ENCODE measurements at regions not wholly inside any gene's neighbourhood (a gene's known extent, or its start where the extent isn't known, plus 50 kb on each side); places are given as distances from the start of the nearest gene placed in this dataset.
"Not testable (repeated sequence)": the region's sequence is repeated elsewhere in the genome, so short reads cannot be mapped to it uniquely, and the experiment has no call there.

DNA sequence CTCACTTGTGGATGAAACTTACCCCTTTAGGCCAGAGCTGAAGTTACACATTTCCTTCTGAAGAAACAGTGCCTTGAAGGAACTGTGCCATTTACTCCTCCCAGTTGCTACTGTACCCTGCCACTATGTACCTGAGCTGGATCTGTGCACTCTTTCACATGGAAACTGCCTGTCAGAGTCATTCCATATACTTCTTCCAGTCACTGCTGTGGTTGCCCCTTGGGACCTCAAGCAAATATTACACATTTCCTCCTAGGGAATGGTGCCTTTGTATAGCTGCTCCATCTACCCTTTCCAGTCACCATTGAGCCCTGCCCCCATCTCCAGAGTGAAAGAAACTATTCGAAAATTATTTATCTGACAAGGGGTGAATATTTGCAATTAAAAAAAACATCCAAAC lies 1328.3 kb downstream of the TECRL start:
- no peak for DNase-seq (ENCODE audit: low spot score)

- no peak for DNase-seq (ENCODE audit: low spot score)
Measured at GRCh38 chr4:63063760-63064159, 1345.5 kb downstream of the TECRL start.

GRCh38 chr4:63062891-63063290 lies 1346.4 kb downstream of the TECRL start:
- DNase-seq (ENCODE audit: low spot score) = not testable (repeated sequence)

GRCh38 chr4:63049726-63050125 lies 1359.5 kb downstream of the TECRL start:
- no peak for DNase-seq (ENCODE audit: low spot score)

DNA sequence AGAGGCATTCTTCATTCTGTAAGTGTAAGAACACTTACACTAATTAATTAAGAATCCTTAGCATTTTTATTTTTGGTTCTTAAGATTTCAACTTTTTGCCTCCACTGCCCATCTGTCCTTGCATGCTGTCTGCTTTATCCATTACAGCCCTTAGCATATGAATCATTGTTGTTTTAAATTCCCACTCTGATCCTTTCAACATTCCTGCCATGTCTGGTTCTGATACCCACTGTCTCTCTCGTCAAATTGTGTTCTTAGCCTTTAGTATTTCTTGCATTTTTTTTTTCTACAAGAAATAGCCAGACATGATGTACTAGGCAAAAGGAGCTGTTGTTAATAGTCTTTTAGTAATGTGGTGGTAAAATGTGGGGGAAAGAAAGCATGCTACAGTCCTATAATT lies 1360.0 kb downstream of the TECRL start:
- DNase-seq (ENCODE audit: low spot score) = no peak

- no peak for DNase-seq (ENCODE audit: low spot score)
Measured at GRCh38 chr4:63036159-63036866, 1372.9 kb downstream of the TECRL start.

GRCh38 chr4:63029380-63029779 lies 1379.9 kb downstream of the TECRL start:
- DNase-seq (ENCODE audit: low spot score) = no peak

DNA sequence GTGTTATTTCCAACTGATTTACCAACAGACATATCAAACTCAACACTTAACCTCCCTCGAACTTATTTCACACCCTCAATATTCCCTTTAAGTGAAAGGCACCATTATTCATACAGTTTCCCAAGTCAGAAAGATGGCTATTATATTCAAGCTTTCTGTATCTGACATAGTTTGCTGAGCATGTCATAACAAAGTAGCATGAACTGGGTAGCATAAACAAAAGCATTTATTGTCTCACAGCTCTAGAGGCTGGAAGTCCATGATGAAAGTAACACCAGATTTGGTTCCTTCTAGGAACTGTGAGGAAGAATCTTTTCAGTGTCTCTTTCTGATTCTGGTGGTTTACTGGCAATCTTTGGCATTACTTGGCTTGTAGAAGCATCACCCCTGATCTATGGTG lies 1388.6 kb downstream of the TECRL start:
- no peak for DNase-seq (ENCODE audit: low spot score)

DNA sequence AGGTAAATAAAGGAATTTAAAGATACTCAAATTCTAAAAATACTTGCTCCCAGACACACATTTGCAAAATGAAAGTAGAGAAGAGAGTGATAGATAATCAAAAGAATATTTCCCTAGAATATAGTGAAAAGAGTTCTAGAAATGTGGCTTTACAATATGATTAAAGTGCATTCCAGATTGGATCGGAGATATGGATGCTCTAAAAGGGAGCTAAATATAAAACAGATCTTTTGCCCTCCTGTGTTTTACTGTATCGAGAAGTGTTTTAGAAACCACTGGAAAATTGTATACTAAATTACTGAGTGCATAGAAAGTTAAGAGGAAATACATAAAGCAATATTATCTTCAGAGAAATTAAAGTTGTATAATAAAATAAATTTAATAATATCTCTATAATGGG lies 1392.0 kb downstream of the TECRL start:
- no peak for DNase-seq (ENCODE audit: low spot score)

DNA sequence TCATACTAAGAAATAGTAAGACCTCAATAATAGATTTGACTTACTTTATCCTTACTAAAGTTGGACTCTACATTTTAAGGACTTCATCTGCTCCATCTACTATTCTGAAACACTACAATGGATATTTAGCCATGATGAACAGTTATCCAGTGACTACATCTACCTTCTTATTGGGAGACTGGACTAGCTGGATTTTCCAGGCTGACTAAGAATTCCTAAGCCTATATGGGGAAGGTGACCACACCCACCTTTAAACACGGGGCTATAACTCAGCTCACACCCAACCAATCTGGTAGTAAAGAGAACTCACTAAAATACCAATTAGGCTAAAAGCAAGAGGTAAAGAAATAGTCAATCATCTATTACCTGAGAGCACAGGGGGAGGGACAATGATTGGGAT lies 1438.4 kb downstream of the TECRL start:
- DNase-seq (ENCODE audit: low spot score) = no peak

GRCh38 chr4:62960415-62960814 lies 1448.8 kb downstream of the TECRL start:
- no peak for DNase-seq (ENCODE audit: low spot score)

DNA sequence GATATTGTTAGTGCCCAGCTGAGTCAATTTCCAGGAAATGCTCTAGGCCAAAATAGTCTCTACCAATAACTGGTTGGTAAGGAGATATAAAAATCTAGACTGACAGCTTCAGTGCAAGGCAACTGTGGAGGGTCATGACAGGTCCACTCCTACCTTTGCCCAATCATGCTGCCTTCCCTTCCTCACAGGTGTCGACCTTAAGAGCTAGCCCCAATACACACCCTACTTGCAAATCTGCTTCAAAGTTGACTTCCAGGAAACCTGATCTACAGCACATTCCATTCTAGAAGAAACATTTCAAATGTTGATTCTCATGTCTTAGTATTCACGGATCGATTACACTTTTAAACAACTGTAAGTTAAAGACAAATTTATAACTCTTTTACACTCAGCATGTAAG lies 1455.5 kb downstream of the TECRL start:
- DNase-seq (ENCODE audit: low spot score) = no peak

DNA sequence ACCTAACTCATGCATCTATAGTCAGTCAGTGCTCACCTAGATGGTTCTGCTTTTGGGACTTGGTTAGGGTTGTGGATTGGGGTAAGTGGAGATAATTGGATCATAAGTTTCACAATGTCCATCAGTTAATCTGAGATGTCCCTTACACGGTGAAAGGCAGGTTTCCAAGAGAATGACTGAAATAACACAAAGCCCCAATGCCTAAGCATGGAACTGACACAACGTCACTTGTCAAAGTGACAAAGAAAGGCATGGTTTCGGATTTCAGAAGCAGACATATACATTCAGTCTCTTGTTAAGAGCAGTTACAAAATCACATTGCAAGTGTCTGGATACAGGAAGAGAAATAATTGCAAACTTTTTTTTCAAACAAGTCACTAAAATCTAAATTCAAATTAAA lies 1456.9 kb downstream of the TECRL start:
- no peak for DNase-seq (ENCODE audit: low spot score)

GRCh38 chr4:62948108-62948507 lies 1461.1 kb downstream of the TECRL start:
- DNase-seq (ENCODE audit: low spot score) = no peak

DNA sequence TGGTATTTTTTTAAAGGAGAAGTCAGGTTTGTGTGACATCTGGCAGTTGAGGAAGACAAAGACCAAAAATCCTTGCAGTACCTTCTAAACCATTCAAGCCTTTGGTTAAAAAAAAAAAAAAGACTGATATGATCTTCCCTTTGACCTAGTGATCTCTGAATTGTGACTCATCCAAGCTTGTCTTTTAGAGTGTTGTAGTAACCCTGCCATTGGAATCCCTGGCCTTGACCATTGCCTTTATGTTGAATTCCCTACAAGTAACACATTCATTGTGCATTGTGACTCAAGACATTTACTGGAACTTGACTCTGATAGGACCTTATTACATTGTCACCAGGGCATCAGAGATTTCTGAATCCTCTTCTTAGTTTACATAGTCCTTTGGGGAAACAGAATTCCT lies 1469.0 kb downstream of the TECRL start:
- DNase-seq (ENCODE audit: low spot score) = no peak

DNA sequence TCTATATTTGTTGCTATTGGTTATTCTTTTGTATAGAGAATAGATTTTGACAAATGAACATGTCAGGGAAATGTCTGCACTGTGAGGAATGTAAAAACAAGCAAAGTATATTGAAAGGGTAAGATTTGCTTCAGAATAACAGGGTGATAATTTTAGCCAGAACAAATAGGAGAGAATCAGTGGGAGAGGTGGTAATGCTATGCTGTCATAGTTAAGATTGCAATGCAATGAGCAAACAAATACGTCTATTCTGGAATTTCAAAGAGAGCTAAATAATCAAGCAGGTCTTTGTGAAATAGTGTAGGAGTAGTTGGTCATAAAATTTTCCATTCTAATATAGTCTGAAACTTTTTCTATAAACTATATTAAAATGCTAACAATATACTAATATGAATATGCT lies 1478.4 kb downstream of the TECRL start:
- no peak for DNase-seq (ENCODE audit: low spot score)

DNA sequence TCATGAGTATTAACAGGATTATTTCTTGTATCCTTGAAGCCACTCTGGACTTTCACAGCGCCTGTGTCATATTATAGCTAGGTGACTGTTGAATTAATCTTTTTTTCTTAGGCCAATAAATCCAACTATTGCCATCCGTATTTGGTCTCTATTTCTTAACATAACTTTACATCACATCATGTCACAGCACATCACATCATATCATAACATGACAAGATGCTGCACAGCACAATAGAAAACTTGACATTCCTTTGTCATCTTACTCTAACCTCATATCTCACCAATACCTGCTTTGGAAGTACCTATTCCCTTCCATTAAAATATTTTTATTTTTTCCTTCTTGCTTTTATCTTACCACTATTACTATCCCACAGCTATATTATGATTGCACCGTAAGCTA lies 1480.8 kb downstream of the TECRL start:
- DNase-seq (ENCODE audit: low spot score) = no peak

DNA sequence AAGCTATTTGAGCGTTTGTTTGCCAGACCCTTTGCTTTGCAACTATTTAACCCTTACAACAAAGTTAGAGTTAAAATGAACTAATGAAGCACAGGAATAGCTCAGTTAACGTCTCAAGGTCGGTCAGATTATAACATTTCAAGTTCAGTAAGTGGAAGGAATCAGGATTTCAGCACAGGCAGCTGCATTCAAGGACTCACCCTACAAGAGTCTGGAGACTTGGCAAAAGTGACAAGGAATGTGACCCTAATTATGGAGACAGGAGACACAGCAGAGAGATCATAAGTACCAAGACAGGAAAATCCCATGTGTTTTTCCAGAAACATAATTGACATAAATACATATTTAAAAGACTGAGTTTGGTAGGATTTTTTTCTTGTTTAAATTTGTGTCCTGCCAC lies 1481.7 kb downstream of the TECRL start:
- no peak for DNase-seq (ENCODE audit: low spot score)

DNA sequence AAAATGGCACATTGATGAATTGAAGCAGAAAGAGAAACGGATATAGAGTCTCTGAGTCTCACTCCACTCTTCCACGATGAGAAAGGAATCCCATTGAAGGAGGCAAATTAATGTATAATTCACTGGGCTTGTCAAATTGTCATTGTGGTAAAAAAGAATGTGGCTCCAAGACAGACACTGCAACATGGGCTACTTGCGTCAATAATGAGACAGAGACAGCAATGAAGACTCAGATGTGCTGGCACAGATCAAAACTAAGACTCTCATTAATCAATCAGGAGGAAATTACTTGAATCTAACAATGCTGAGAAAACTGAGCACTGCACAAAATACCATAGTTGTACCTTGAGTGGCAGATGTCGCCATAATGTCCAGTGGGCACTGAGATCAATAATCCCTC lies 1485.5 kb downstream of the TECRL start:
- DNase-seq (ENCODE audit: low spot score) = no peak

GRCh38 chr4:62917649-62918048 lies 1491.6 kb downstream of the TECRL start:
- DNase-seq (ENCODE audit: low spot score) = no peak

DNA sequence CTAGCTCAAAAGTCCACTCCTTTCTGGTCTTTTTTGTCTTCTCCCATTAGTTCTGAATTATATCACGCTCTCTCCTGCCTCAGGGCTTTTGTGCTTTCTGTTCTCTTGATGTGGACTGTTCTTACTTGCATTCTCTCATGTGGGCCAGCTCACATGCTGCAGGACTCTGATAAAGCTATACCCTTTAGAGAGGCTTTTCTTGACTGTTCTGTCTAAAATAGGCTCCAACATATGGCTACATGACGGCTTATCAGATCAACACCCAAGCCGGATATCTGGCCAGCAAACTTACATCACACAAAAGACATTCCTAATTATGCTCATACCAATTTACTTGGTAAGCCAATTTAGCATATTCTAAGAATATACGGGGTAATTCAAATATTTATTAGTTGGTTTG lies 1494.5 kb downstream of the TECRL start:
- DNase-seq (ENCODE audit: low spot score) = no peak

DNA sequence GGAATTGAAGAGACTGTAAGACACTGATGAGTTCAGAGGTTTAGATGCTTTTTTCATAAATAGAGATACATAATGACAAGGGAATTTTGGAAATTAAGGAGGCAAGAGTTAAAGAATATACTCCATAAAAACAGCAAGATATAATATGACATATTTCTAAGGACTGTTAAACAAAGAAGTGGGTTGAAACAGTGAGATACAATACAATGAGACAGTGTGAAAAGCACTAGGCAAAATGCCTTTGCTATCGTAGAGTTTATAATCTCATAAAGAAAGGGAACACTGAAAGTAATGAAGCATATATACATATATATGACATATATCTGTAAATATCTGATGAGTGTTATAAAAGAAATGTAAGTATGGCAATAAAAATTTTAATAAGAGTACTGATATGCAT lies 1496.2 kb downstream of the TECRL start:
- DNase-seq (ENCODE audit: low spot score) = no peak

- no peak for DNase-seq (ENCODE audit: low spot score)
Measured at GRCh38 chr4:62912531-62912930, 1496.7 kb downstream of the TECRL start.

DNA sequence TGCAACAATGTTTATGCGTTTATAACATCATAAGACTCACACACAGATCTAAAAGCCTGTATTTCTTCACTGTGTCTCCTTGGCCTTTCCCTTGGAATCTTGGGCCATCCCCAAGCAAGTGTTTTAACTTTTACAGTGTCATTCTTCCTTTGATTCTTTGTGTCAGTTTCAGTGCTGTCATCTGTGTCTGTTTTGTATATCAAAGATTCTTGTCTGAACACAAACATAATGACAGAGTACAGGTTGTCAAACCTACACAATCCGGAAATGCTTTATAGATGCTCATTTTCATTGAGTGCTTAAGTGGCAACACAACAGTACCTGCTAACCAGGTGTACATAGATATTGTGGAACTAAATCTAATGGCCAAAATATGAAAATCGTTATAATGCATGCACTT lies 1500.0 kb downstream of the TECRL start:
- DNase-seq (ENCODE audit: low spot score) = no peak

Data from mesenteric fat pad (tissue), 1 donor.